ENCODE measurements at regions not wholly inside any gene's neighbourhood (a gene's known extent, or its start where the extent isn't known, plus 50 kb on each side); places are given as distances from the start of the nearest gene placed in this dataset.

- TF ChIP-seq CTCF (IDR thresholded peaks at IDR 0.05; ENCODE audit: poor library complexity, severe bottlenecking) (no peak), EP300 (conservative IDR thresholded peaks at IDR 0.05; ENCODE audit: poor library complexity, severe bottlenecking) (no peak), EZH2 (IDR thresholded peaks at IDR 0.05; ENCODE audit: borderline replicate concordance, insufficient read depth, low read length, poor library complexity, severe bottlenecking) (no peak), POLR2AphosphoS5 (IDR thresholded peaks at IDR 0.05) (no peak), RAD21 (conservative IDR thresholded peaks at IDR 0.05) (no peak), TAF1 (IDR thresholded peaks at IDR 0.05; ENCODE audit: low read depth) (no peak), MXI1 (conservative IDR thresholded peaks at IDR 0.05; ENCODE audit: poor library complexity, severe bottlenecking) (no peak), SMC3 (conservative IDR thresholded peaks at IDR 0.05; ENCODE audit: poor library complexity) (no peak)
- TF ChIP-seq, protein P1, sequence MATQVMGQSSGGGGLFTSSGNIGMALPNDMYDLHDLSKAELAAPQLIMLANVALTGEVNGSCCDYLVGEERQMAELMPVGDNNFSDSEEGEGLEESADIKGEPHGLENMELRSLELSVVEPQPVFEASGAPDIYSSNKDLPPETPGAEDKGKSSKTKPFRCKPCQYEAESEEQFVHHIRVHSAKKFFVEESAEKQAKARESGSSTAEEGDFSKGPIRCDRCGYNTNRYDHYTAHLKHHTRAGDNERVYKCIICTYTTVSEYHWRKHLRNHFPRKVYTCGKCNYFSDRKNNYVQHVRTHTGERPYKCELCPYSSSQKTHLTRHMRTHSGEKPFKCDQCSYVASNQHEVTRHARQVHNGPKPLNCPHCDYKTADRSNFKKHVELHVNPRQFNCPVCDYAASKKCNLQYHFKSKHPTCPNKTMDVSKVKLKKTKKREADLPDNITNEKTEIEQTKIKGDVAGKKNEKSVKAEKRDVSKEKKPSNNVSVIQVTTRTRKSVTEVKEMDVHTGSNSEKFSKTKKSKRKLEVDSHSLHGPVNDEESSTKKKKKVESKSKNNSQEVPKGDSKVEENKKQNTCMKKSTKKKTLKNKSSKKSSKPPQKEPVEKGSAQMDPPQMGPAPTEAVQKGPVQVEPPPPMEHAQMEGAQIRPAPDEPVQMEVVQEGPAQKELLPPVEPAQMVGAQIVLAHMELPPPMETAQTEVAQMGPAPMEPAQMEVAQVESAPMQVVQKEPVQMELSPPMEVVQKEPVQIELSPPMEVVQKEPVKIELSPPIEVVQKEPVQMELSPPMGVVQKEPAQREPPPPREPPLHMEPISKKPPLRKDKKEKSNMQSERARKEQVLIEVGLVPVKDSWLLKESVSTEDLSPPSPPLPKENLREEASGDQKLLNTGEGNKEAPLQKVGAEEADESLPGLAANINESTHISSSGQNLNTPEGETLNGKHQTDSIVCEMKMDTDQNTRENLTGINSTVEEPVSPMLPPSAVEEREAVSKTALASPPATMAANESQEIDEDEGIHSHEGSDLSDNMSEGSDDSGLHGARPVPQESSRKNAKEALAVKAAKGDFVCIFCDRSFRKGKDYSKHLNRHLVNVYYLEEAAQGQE (IDR thresholded peaks at IDR 0.05; ENCODE audit: borderline replicate concordance) = no peak
Observed at GRCh38 chr13:111595276-111595675, 274.8 kb downstream of the TEX29 start.
